ENCODE measurements at regions not wholly inside any gene's neighbourhood (a gene's known extent, or its start where the extent isn't known, plus 50 kb on each side); places are given as distances from the start of the nearest gene placed in this dataset.

GRCh38 chr12:93315385-93315906, 62.3 kb upstream of the NUDT4 start:
- Histone ChIP-seq H3K27ac (ENCODE audit: poor library complexity, severe bottlenecking) (no peak overlapping the region), H3K4me3 (ENCODE audit: severe bottlenecking) (no peak overlapping the region)
- no peak for ATAC-seq (ENCODE audit: low read depth)

GRCh38 chr12:93315907-93316622, 61.7 kb upstream of the NUDT4 start:
- Histone ChIP-seq H3K4me1 (ENCODE audit: insufficient read depth, poor library complexity, severe bottlenecking) (no peaks in the 10 kb centered on the region), H3K4me3 (ENCODE audit: severe bottlenecking) (no peak overlapping the region), H3K36me3 (ENCODE audit: low read depth) (no peaks in the 10 kb centered on the region), H3K27ac (ENCODE audit: poor library complexity, severe bottlenecking) (no peak overlapping the region), H3K27me3 (ENCODE audit: insufficient read depth, poor library complexity, severe bottlenecking) (no peaks in the 10 kb centered on the region), H3K9me3 (ENCODE audit: severe bottlenecking) (no peaks in the 10 kb centered on the region)
- no peak for ATAC-seq (ENCODE audit: low read depth)
- no peak for TF ChIP-seq CTCF (IDR thresholded peaks at IDR 0.05; ENCODE audit: poor library complexity, severe bottlenecking)
- no peak for DNase-seq (ENCODE audit: low spot score)

More at GRCh38 chr12:93315385-93315906, 62.3 kb upstream of the NUDT4 start:
- no peaks in the 10 kb centered on the region for H3K36me3 ChIP-seq (ENCODE audit: low read depth)
- H3K4me1 ChIP-seq (ENCODE audit: insufficient read depth, poor library complexity, severe bottlenecking) = no peaks in the 10 kb centered on the region
- no peak for DNase-seq (ENCODE audit: low spot score)
- no peak for TF ChIP-seq CTCF (IDR thresholded peaks at IDR 0.05; ENCODE audit: poor library complexity, severe bottlenecking)
- H3K27me3 ChIP-seq (ENCODE audit: insufficient read depth, poor library complexity, severe bottlenecking) = no peaks in the 10 kb centered on the region
- no peaks in the 10 kb centered on the region for H3K9me3 ChIP-seq (ENCODE audit: severe bottlenecking)

- Histone ChIP-seq H3K4me1 (ENCODE audit: insufficient read depth, poor library complexity, severe bottlenecking) (no peaks in the 10 kb centered on the region), H3K4me3 (ENCODE audit: severe bottlenecking) (no peak overlapping the region), H3K27ac (ENCODE audit: poor library complexity, severe bottlenecking) (no peak overlapping the region), H3K36me3 (ENCODE audit: low read depth) (no peaks in the 10 kb centered on the region), H3K9me3 (ENCODE audit: severe bottlenecking) (no peaks in the 10 kb centered on the region), H3K27me3 (ENCODE audit: insufficient read depth, poor library complexity, severe bottlenecking) (no peaks in the 10 kb centered on the region)
- no peak for TF ChIP-seq CTCF (IDR thresholded peaks at IDR 0.05; ENCODE audit: poor library complexity, severe bottlenecking)
- DNase-seq (ENCODE audit: low spot score) (no peak), ATAC-seq (ENCODE audit: low read depth) (no peak)
These were observed 61.1 kb upstream of the NUDT4 start for GRCh38 chr12:93316623-93316971.

- DNase-seq (ENCODE audit: low spot score) = no peak
- peak; percentile 27; the same call in 1 of the 3 replicates for ATAC-seq (ENCODE audit: low read depth)
- peaks cover 1% of the 10 kb centered on the region for H3K4me1 ChIP-seq (ENCODE audit: insufficient read depth, poor library complexity, severe bottlenecking)
These were observed 60.5 kb upstream of the NUDT4 start for GRCh38 chr12:93317227-93317626.

More at GRCh38 chr12:93317227-93317626, 60.5 kb upstream of the NUDT4 start:
- Histone ChIP-seq H3K4me3 (ENCODE audit: severe bottlenecking) (no peak overlapping the region), H3K9me3 (ENCODE audit: severe bottlenecking) (no peaks in the 10 kb centered on the region), H3K27me3 (ENCODE audit: insufficient read depth, poor library complexity, severe bottlenecking) (no peaks in the 10 kb centered on the region), H3K27ac (ENCODE audit: poor library complexity, severe bottlenecking) (no peak overlapping the region), H3K36me3 (ENCODE audit: low read depth) (no peaks in the 10 kb centered on the region)
- TF ChIP-seq CTCF (IDR thresholded peaks at IDR 0.05; ENCODE audit: poor library complexity, severe bottlenecking) = no peak
